Gastroesophageal sphincter (tissue), 4 donors: ENCODE measurements at regions not wholly inside any gene's neighbourhood (a gene's known extent, or its start where the extent isn't known, plus 50 kb on each side); places are given as distances from the start of the nearest gene placed in this dataset.

Experiments used
- ATAC-seq: fragments of 150-250 bp; one replicate; pipeline ENCODE4 v1.9.1; 2016; ENCODE audit warnings: mild to moderate bottlenecking, moderate library complexity
- H3K27ac ChIP-seq, 4 donors: fragments of 200-600 bp; sonication (generic) in 3 of 4; 1 replicate in 3 of 4; 2 replicates in 1 of 4; pipeline ENCODE4 v1.5.1; 2016 to 2019
- H3K27me3 ChIP-seq: fragments of 200-600 bp; sonication (generic); one replicate; pipeline ENCODE4 v1.5.1; 2019
- H3K36me3 ChIP-seq, 2 donors: fragments of 200-600 bp; sonication (generic); one replicate each; pipeline ENCODE4 v1.5.1; 2019; ENCODE audit warnings: control low read depth in 1 of 2
- H3K4me1 ChIP-seq, 3 donors: fragments of 200-600 bp; sonication (generic); 1 replicate in 2 of 3; 2 replicates in 1 of 3; pipeline ENCODE4 v1.5.1; 2016 to 2019; ENCODE audit warnings: control low read depth in 2 of 3
- H3K4me3 ChIP-seq, 2 donors: fragments of 200-600 bp; sonication (generic); one replicate each; pipeline ENCODE4 v1.5.1; 2019; ENCODE audit warnings: mild to moderate bottlenecking in 1 of 2, moderate library complexity in 1 of 2
- H3K9me3 ChIP-seq, 3 donors: fragments of 200-600 bp; sonication (generic); one replicate each; pipeline ENCODE4 v1.5.1; 2017 to 2019; ENCODE audit warnings: control low read depth in 2 of 3
- CTCF ChIP-seq, 4 experiments: fragments of 200-600 bp in 2 of 4; fragments of 450-650 bp in 2 of 4; sonication (generic) in 1 of 4; IDR thresholded peaks; one replicate each; pipeline ENCODE4 v1.5.1; 2017 to 2019; ENCODE audit warnings: antibody characterized with exemption in 4 of 4, mild to moderate bottlenecking in 2 of 4, moderate library complexity in 2 of 4
- EP300 ChIP-seq: sonication (generic); formaldehyde crosslinking; IDR thresholded peaks from one replicate; pipeline ENCODE4 v1.6.1; 2017; ENCODE audit warnings: antibody characterized with exemption, mild to moderate bottlenecking
- POLR2A ChIP-seq, 2 donors: fragments of 450-650 bp; IDR thresholded peaks; one replicate each; pipeline ENCODE4 v1.6.1; 2017; ENCODE audit warnings: antibody characterized with exemption in 2 of 2, mild to moderate bottlenecking in 2 of 2, moderate library complexity in 1 of 2
- POLR2AphosphoS5 ChIP-seq: sonication (generic); formaldehyde crosslinking; IDR thresholded peaks from one replicate; pipeline ENCODE4 v1.6.1; 2017; ENCODE audit warnings: antibody characterized with exemption
- WGBS, 2 donors: methylation state at CpG; one replicate each; pipeline ENCODE4 v1.1.5; 2018; ENCODE audit warnings: low coverage in 1 of 2; 5-methylcytosine and 5-hydroxymethylcytosine counted together

- Histone ChIP-seq H3K36me3 (no peaks in the 10 kb centered on the region), H3K9me3 (peaks cover 0 to 16% (median 0%) of the 10 kb centered on the region in 3 donors), H3K4me3 (no peak overlapping the region), H3K4me1 (peaks cover 0 to 12% (median 0%) of the 10 kb centered on the region in 3 donors), H3K27ac (no peak overlapping the region), H3K27me3 (no peaks in the 10 kb centered on the region)
- TF ChIP-seq POLR2A (IDR thresholded peaks at IDR 0.05) (no peak), EP300 (no peak), CTCF (IDR thresholded peaks at IDR 0.05) (no peak), POLR2AphosphoS5 (no peak)
- no peak for ATAC-seq
- 65 to 87% methylated on average over 2 to 3 of the region's 3 CpGs for WGBS, 2 donors
Measured at GRCh38 chr2:71951718-71952404, 195.8 kb downstream of the CYP26B1 start.

- Histone ChIP-seq H3K9me3 (peaks cover 0 to 8% (median 0%) of the 10 kb centered on the region in 3 donors), H3K4me1 (peaks cover 0 to 12% (median 0%) of the 10 kb centered on the region in 3 donors), H3K36me3 (no peaks in the 10 kb centered on the region), H3K27me3 (no peaks in the 10 kb centered on the region), H3K27ac (peak overlapping the region in 1 of 4 donors; percentile 21), H3K4me3 (no peak overlapping the region)
- no peak for ATAC-seq
- 58 to 80% methylated on average over 1 to 2 of the region's 2 CpGs for WGBS, 2 donors
- no peak for TF ChIP-seq POLR2AphosphoS5
- no peak for TF ChIP-seq POLR2A (IDR thresholded peaks at IDR 0.05)
- no peak for TF ChIP-seq CTCF (IDR thresholded peaks at IDR 0.05)
- TF ChIP-seq EP300: no peak
Measured at GRCh38 chr2:71951083-71951468, 196.6 kb downstream of the CYP26B1 start.

- peaks cover 0 to 12% (median 0%) of the 10 kb centered on the region in 3 donors for H3K4me1 ChIP-seq
- H3K36me3 ChIP-seq: no peaks in the 10 kb centered on the region
- no peaks in the 10 kb centered on the region for H3K27me3 ChIP-seq
- peak; percentile 92 for ATAC-seq
- no peak overlapping the region for H3K4me3 ChIP-seq
- H3K9me3 ChIP-seq: peaks cover 0 to 2% (median 0%) of the 10 kb centered on the region in 3 donors
- H3K27ac ChIP-seq: peak overlapping the region in 1 of 4 donors; percentile 17
- TF ChIP-seq POLR2AphosphoS5 (peak; percentile 52), POLR2A (IDR thresholded peaks at IDR 0.05) (no peak), CTCF (IDR thresholded peaks at IDR 0.05) (no peak), EP300 (no peak)
- 17 to 37% methylated on average over 2 of the region's 4 CpGs for WGBS, 2 donors
Measured at GRCh38 chr2:71950256-71951082, 197.2 kb downstream of the CYP26B1 start.

DNA sequence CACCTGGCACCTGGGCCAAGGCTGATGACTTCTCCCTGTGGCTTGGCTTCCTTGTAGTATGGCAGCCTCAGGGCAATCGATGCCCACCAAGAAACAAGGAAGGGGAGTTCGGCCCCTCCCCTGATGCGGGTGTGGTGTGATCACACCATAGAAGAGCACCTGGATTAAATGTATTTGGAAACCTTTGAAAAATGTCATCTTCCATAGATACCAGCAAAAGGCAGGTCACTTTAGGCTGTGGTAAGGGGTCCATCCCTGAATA lies 198.2 kb downstream of the CYP26B1 start:
- H3K4me1 ChIP-seq: peaks cover 0 to 12% (median 0%) of the 10 kb centered on the region in 3 donors
- no CpG with 5 or more reads among the region's 3 CpGs for WGBS, 2 donors
- no peak overlapping the region for H3K27ac ChIP-seq
- no peak for ATAC-seq
- H3K36me3 ChIP-seq: no peaks in the 10 kb centered on the region
- no peaks in the 10 kb centered on the region for H3K27me3 ChIP-seq
- H3K4me3 ChIP-seq: no peak overlapping the region
- H3K9me3 ChIP-seq: no peaks in the 10 kb centered on the region
- TF ChIP-seq POLR2AphosphoS5 (no peak), EP300 (no peak), POLR2A (IDR thresholded peaks at IDR 0.05) (no peak), CTCF (IDR thresholded peaks at IDR 0.05) (no peak)
